ENCODE measurements at regions not wholly inside any gene's neighbourhood (a gene's known extent, or its start where the extent isn't known, plus 50 kb on each side); places are given as distances from the start of the nearest gene placed in this dataset.

DNA sequence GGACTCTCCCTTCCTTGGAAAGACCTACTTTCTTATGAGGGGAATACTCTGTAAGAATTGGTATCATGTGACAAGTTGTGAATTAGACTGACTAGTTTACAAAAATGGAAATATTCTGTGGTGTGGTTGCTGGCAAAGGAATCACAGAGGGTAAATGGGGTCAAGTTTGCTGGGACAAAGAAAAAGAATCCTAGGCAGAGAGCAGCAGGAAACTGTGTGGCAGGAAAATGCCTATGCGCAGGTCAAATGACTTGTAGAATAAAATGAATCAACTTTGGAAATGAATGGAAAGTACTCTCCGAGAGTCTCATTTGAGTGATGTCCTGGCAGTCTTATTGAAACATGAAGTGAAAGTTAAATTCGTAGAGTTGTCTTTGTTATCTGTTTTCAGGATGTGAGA lies 1250.7 kb downstream of the UQCRFS1 start:
- TF ChIP-seq, protein P1, sequence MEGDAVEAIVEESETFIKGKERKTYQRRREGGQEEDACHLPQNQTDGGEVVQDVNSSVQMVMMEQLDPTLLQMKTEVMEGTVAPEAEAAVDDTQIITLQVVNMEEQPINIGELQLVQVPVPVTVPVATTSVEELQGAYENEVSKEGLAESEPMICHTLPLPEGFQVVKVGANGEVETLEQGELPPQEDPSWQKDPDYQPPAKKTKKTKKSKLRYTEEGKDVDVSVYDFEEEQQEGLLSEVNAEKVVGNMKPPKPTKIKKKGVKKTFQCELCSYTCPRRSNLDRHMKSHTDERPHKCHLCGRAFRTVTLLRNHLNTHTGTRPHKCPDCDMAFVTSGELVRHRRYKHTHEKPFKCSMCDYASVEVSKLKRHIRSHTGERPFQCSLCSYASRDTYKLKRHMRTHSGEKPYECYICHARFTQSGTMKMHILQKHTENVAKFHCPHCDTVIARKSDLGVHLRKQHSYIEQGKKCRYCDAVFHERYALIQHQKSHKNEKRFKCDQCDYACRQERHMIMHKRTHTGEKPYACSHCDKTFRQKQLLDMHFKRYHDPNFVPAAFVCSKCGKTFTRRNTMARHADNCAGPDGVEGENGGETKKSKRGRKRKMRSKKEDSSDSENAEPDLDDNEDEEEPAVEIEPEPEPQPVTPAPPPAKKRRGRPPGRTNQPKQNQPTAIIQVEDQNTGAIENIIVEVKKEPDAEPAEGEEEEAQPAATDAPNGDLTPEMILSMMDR (IDR thresholded peaks at IDR 0.05) = no peak
- no peak for TF ChIP-seq POLR2A (IDR thresholded peaks at IDR 0.05)
